Muscle of back (tissue), 3 donors: ENCODE measurements at regions not wholly inside any gene's neighbourhood (a gene's known extent, or its start where the extent isn't known, plus 50 kb on each side); places are given as distances from the start of the nearest gene placed in this dataset.

Experiments used
- DNase-seq, 3 donors: peaks; one replicate each; pipeline versions ENCODE4 v3.0.0 to v3.0.0-alpha.2; 2013

- no peak for DNase-seq
Observed at GRCh38 chr13:40247845-40248244, 418.6 kb downstream of the FOXO1 start.

- DNase-seq = no peak
Observed at GRCh38 chr13:40251343-40252032, 415.0 kb downstream of the FOXO1 start.

DNA sequence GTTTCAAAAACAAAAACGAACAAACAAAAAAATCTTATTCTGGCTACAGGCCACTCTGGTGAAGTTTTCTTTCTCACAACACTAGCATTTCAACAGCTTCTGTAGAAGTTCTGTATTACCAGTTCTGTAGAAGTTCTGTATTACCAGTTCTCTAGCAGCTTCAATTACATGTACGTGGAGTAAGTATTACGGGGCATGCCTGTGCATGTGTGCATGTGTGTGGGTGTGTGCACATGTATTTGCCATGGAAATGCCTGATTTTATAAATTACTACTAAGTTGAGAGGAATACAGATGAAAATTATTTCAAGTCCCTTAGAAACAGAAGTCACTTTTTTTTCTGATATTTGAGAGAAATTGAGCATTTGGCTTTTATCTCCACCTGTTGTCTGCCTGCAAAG is 414.2 kb downstream of the FOXO1 start:
- no peak for DNase-seq

DNA sequence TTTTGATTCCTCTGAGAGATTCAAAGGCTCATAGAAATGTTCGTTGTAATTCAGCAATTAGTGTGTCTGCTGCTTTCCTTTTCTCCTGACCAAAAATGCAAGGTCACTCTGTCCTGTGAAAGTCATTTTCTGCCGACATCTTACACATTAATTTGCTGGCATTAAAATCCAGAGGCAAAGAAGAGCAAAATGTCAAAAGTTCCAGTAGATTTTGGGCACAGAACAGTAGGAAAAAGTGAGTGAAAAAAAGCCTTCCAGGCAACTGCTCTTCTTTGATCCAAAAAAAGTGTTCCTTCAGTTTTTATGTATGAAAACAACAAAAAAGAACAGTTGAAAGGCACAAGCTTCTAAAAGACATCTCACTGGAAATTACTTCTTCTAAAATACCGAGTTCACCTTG is 413.8 kb downstream of the FOXO1 start:
- peak in 1 of 3 donors; percentile 38 for DNase-seq

GRCh38 chr13:40254394-40254793 is 412.0 kb downstream of the FOXO1 start:
- DNase-seq = no peak

DNA sequence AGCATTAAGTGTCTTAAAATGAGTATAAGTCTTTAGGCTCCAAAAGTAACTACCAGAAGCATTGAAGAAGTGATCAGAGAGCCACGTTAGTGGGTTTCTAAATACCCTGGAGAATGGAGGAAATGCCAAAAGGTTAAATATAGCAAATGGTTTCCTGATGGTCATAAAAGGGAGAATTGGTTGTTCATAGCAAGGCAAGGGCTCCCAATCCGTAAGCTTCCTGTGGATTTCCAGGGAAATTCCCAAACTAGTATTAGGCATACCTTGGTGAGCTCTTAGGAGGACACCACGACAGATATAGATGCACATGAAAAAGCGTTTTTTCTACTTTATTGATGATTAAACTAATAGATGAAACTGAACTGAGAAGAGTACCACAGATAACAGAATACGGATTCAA is 410.9 kb downstream of the FOXO1 start:
- DNase-seq = no peak

GRCh38 chr13:40259899-40260298 is 406.5 kb downstream of the FOXO1 start:
- no peak for DNase-seq

- DNase-seq = no peak
Observed at GRCh38 chr13:40261336-40261735, 405.1 kb downstream of the FOXO1 start.

- no peak for DNase-seq
Observed at GRCh38 chr13:40261947-40262346, 404.5 kb downstream of the FOXO1 start.

GRCh38 chr13:40269086-40269485 is 397.4 kb downstream of the FOXO1 start:
- DNase-seq = no peak

GRCh38 chr13:40270726-40271125 is 395.7 kb downstream of the FOXO1 start:
- DNase-seq = no peak

DNA sequence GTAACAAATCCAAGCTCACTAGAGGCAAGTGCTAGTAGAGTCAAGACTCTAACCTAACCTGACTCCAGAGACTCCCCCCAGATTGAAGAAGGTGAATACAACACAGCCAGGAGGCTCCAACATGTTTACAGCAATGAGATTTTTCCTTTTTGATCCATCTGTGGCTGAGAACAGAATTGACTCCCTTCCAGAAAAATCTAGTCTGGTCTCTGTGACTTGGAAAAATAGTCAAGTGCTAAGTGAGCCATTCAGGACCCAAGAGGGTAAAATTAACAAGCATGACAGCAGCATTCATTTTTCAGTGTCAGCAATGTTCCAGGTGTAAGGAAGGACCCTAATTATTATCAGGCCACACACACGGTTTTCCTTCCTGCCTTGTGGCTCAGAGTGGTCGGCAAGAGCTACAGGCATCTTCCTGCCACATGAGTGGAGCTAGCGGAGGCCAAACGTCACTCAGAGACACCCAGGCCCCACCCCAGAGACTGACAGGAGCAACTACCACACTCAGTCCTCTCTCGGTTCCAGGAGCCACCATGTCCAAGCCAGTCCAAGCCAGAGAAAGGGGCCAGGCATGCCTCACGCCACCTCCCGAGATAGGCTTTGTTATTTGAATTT is 395.1 kb downstream of the FOXO1 start:
- peak; percentile 18 to 69 (median 41) for DNase-seq

DNA sequence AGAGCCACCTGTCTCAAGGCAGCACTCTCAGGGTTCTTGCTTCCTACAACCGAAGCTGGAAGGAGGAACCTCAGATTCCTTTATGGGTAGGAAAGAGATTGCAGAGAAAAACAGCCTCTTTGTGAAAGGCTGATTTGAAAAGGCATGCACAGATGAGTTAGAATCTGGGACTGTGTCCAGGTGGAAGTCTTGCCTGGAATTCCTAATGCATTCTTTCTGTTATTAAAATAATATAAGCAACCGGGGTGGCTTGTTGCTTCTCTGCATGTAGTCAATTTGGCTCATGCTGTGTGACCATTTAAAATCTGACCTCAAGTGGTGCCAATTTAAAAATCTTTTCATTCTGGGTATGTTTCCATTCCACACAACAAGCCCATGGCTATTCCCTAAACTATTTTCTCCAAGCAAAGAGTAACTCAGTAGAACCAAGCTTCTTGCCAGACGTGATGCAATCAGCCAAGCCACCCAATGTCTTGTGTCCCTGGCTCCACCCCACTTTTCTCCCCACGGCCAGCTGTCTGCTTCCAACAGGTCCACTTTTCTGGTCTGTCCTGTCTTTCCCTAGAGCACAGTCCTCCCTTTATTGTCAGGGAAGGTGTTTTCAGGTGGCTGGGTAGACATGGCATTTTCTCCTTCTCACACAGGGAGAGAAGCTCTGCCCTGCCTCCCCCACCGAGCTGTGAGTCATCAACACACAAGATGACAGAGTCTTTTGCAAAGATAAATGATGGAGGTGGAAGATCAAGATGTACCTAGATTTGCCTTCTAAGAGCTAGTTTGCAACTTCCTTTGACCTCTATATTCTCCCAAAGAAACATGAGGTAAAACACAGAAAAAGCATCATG is 394.3 kb downstream of the FOXO1 start:
- peak; percentile 64 to 90 (median 83) for DNase-seq

DNA sequence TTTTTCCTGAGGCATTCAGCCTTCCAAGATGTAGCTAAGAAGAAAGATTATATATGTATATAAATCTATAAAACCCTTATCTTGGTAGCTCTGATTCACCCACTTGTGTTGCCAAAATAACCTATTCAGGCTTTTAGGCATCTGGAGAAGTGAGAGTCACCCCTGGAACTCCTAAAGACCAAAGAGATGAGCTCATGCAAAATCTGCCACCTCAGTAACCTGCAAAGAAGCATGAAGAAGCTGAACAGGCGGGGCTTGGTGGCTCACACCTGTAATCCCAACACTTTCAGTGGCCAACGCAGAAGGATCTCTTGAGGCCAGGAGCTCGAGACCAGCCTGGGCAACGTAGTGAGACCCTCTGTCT is 393.7 kb downstream of the FOXO1 start:
- DNase-seq = no peak

DNA sequence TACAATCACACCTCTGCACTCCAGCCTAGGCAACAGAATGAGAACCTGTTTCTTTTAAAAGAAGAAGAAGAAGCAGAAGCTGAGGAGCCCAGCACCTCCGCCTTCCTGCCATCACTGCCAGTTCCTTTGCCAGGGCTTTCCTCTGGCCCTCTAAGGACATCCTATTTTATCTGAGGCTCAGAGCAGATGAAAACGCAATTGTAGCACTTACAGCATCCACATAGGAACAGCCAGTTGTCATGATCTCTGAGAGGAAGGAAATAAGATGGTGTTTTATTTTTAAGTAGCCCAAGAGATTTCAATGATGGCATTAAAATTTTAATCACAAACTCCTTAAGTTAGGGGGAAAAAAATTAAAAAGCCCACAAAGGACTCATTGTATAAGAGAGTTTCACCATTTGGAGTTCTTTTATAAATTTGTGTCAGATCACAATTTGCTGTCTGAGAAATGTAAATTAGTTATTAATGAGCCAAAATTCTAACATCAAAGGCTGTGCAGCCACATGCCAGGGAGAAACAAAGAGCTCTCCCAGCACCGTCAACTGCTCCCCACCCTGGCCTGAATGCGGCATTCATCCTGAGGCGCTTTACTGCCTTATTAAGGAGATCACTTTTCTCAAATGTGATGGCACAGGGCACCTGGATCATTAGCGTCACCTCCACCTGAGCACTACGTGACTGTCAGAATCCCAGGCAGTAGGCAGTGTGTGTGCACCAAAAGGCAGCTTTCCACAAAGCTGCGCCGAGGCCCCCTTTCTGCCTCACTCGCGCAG is 393.0 kb downstream of the FOXO1 start:
- no peak for DNase-seq

GRCh38 chr13:40274103-40274502 is 392.3 kb downstream of the FOXO1 start:
- DNase-seq = no peak

- no peak for DNase-seq
Observed at GRCh38 chr13:40275155-40275554, 391.3 kb downstream of the FOXO1 start.

- no peak for DNase-seq
Observed at GRCh38 chr13:40275636-40276035, 390.8 kb downstream of the FOXO1 start.

GRCh38 chr13:40283666-40284065 is 382.8 kb downstream of the FOXO1 start:
- no peak for DNase-seq

- DNase-seq = no peak
Observed at GRCh38 chr13:40285634-40286033, 380.8 kb downstream of the FOXO1 start.

DNA sequence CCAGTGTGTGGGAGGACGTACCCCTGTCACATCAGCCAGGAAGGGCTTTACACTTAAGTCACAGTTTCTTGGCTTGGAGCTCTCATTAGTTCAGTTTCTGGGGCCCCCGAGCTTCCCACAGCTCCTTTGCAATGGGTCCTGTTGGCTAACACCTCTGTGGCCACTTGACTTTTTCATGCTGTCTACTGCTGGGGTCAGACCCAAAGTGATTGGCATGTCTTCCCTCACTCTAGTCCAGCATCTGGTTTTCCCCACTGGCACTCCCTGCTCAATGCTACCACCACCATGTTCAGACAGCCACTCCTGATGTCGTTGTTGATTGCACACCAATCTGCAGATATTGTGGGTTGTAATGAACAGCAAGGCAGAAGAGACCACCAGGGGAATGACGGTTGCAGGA is 379.0 kb downstream of the FOXO1 start:
- DNase-seq = no peak

GRCh38 chr13:40288259-40288658 is 378.2 kb downstream of the FOXO1 start:
- DNase-seq = no peak
